22Rv1 (cell line): ENCODE measurements at regions not wholly inside any gene's neighbourhood (a gene's known extent, or its start where the extent isn't known, plus 50 kb on each side); places are given as distances from the start of the nearest gene placed in this dataset.

ENCODE experiments used
- H3K27ac ChIP-seq: fragments of 450-650 bp; 2 replicates; pipeline ENCODE4 v1.5.1; 2017
- ZFX ChIP-seq: fragments of 450-650 bp; IDR thresholded peaks from 2 replicates; pipeline ENCODE4 v1.6.1; 2017; ENCODE audit warnings: antibody characterized with exemption, borderline replicate concordance
- TF ChIP-seq, protein P1 (sequence below): fragments of 450-650 bp; IDR thresholded peaks from 2 replicates; pipeline ENCODE4 v1.5.1; 2017; ENCODE audit warnings: mild to moderate bottlenecking

DNA sequence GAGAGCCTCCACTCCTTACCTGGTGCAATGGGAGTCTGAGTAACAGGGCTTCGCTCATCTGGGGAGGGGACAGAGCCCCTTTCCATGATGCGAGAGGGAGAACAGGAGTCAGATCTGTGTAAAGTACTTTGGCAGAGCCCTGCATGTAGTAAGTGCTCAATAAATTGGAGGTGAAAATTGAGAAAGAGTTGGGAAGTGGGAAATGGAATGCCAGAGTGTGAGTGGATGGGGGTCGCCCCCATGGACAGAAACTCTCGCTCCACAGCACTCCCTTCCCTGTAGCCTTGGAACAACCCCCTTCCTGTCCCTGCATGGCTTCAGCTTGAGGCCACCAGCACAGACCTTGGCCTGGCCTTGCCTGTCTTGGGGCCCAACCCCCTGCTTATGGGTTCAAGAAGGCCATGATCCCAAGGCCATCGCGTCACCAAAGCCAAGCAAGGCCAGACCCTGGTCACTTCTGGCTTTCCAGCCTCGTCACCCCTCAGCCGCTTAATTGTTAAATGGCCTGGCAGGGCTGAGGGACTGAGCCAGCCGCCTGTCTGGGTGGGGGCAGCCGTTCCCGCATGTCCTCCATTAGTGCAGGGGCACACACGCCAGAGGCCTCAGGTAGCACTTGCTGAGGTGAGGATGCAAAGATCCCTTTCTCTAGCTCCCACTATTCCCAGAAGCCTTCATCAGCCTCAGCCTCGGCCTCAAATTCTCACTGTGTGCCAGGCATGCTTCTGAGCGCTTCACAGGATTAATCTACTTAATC, 93.7 kb upstream of the PTPN1 start:
- TF ChIP-seq ZFX, result no peak
- TF ChIP-seq, protein P1, sequence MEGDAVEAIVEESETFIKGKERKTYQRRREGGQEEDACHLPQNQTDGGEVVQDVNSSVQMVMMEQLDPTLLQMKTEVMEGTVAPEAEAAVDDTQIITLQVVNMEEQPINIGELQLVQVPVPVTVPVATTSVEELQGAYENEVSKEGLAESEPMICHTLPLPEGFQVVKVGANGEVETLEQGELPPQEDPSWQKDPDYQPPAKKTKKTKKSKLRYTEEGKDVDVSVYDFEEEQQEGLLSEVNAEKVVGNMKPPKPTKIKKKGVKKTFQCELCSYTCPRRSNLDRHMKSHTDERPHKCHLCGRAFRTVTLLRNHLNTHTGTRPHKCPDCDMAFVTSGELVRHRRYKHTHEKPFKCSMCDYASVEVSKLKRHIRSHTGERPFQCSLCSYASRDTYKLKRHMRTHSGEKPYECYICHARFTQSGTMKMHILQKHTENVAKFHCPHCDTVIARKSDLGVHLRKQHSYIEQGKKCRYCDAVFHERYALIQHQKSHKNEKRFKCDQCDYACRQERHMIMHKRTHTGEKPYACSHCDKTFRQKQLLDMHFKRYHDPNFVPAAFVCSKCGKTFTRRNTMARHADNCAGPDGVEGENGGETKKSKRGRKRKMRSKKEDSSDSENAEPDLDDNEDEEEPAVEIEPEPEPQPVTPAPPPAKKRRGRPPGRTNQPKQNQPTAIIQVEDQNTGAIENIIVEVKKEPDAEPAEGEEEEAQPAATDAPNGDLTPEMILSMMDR, result no peak
- H3K27ac ChIP-seq, result peak overlapping the region; percentile 75

DNA sequence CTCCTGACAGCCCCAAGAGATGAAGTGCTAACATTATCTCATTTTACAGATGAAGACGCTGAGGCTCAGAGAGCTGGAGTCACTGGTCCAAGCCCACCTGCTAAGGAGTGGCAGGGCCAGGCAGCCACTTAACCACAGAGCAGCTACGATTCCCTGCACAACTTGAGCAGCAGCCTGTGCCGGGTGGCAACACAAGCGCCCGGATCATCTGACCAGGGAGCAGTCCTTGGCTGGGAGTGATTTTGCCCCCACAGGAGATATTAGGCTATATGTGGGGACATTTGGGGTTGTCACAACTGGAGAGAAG, 93.2 kb upstream of the PTPN1 start:
- H3K27ac ChIP-seq, result no peak overlapping the region
- no peak for TF ChIP-seq ZFX
- TF ChIP-seq, protein P1, result no peak

DNA sequence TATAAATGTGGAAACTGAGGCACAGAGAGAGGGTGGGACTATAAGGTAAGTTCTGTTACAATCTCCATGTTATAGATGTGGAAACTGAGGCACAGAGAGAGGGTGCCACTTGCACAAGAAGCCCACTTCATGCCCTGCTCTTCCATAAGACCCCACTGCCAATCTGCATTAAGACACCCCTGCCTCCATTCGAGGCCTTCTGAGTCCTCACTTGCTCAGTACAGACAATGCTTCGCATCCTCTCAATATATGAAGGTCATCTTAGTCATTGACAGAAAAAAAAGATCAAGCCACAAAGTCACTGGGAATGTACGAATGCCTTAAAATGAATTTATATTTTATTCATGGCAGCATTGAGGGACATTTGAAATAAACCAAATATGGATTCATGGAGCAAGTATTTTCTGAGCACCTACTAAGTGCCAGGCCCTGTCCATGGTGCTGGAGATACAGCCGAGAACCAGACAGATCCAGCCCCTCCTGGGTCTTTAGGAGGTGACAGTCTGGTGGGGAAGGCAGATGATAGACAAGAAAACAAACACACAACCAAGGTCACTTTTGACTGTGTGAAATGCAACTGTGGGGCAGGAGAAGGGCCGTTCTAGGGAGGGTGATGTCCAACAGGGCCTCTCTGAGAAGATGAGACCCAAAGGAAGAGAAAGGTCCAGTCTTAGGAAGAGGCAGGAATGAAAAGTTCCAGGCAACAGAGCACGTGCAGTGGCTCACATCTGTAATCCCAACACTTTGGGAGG, 92.5 kb upstream of the PTPN1 start:
- TF ChIP-seq ZFX, result no peak
- TF ChIP-seq, protein P1, result no peak
- no peak overlapping the region for H3K27ac ChIP-seq

DNA sequence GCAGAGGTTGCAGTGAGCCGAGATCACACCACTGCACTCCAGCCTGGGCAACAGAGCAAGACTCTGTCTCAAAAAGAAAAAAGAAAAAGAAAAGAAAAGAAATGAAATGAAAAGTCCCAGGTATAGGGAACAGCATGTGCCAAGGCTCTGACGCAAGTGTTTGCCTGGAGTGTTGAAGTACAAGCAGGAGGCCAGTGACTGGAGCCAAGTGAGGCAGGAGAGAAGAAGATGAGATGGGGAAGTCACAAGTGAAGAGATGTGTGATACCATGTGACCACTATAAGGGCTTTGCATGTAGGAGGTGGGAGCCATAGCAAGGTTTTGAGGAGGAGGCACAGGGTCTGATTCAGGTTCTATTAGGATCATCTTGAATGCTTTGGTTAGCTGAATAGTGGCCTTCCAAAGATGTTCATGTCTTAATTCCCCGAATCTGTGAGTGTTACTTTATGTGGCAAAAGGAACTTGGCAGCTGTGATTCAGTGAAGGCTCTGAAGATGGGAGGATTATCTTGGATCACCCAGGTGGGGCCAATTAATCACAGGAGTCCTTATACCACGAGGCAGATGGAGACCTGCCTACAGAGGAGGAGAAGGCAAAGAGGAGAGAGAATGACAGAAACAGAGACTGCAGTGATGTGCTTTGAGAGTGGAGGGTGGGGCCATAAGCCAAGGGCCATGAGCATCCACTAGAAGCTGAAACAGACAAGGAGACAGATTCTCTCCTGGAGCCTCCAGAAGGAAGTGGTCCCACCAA, 91.1 kb upstream of the PTPN1 start:
- TF ChIP-seq ZFX, result no peak
- TF ChIP-seq, protein P1, result no peak
- H3K27ac ChIP-seq, result no peak overlapping the region

DNA sequence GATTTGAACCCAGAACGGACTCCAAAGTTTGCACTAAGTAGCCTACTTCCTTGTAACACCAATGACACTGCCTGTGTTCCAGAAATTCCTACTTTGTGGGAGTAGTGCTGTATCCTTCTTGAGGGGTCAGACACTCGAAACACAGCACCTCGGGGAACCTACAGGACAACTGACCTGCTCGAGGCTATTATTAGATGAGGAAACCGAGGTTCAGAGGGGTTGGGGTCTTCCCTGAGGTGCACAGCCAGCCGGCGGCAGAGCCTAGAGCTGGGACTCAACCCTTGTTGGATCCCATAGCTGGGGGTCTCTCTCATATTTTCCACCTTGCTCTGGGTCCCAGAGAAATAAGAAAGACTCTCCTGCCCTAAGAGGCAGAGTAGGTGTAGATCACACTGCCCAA, 89.8 kb upstream of the PTPN1 start:
- H3K27ac ChIP-seq, result no peak overlapping the region
- no peak for TF ChIP-seq ZFX
- TF ChIP-seq, protein P1, result no peak

DNA sequence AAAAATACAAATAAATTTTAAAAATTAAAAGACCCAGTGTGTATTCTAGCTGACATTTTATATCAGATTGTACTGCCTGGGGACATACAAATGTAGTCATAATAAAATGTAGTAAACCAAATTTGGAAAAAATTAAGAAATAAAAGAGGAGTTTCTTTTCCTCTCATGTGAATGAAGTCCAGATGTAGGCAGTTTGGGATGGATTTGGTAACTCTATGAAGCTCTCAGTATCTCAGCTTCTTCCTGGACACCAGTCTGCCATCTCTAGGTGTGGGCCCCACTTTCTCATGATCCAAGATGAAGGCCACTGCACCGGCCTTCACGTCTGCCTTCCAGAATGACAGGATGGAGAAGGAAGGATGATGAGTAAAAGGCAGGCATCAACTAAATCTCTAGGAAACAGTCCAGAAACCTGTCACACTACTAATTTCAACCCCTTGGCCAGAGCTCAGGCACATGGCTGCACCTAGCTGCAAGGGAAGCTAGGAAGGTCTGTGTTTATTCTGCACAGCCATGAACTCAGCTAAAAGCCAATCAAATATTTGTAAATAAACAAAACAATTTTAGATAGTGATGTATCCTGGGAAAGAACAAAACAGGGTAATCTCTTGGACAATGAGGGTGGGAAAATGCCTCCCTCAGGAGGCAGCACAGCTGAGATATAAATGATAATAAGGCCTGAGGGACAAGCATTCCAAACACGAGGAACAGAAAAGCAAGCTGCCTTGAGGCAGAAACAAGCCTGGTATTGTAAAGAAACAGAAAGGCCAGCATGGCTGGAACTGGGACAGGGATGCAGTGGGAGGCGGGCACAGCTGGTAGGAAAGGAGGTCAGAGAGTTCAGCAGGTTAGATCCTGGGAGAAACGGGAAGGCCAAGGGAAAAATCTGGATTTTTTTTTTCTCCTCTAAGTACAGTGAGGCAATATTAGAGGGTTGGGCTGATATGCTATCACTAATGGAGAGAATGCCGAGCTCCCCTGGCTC, 88.5 kb upstream of the PTPN1 start:
- peak overlapping the region; percentile 86 for H3K27ac ChIP-seq
- TF ChIP-seq, protein P1, result no peak
- TF ChIP-seq ZFX, result no peak
